H9 (cell line): ENCODE measurements at regions not wholly inside any gene's neighbourhood (a gene's known extent, or its start where the extent isn't known, plus 50 kb on each side); places are given as distances from the start of the nearest gene placed in this dataset.

ENCODE experiments used
- DNase-seq: peaks from one replicate; pipeline ENCODE4 v3.0.0-alpha.2; 2017
- H2AFZ ChIP-seq: one replicate; pipeline ENCODE4 v1.6.1; 2013; ENCODE audit warnings: mild to moderate bottlenecking, low read length, control low read depth, moderate library complexity
- H2AK5ac ChIP-seq: 2 replicates; pipeline ENCODE4 v1.6.1; 2013; ENCODE audit warnings: low read length, control low read depth, mixed read lengths; ENCODE audit not compliant: insufficient read length
- H2BK120ac ChIP-seq: one replicate; pipeline ENCODE4 v1.6.1; 2013; ENCODE audit warnings: low read depth, mild to moderate bottlenecking, low read length, control low read depth, inconsistent platforms; ENCODE audit not compliant: poor library complexity, severe bottlenecking
- H2BK12ac ChIP-seq: 2 replicates; pipeline ENCODE4 v1.6.1; 2013; ENCODE audit warnings: low read length, control low read depth, mixed read lengths, low read depth; ENCODE audit not compliant: insufficient read length
- H2BK15ac ChIP-seq: 2 replicates; pipeline ENCODE4 v1.6.1; 2013; ENCODE audit warnings: low read depth, low read length, control low read depth
- H2BK20ac ChIP-seq: one replicate; pipeline ENCODE4 v1.6.1; 2013; ENCODE audit warnings: low read depth, mild to moderate bottlenecking, low read length, control low read depth, inconsistent platforms; ENCODE audit not compliant: poor library complexity, severe bottlenecking
- H2BK5ac ChIP-seq: 2 replicates; pipeline ENCODE4 v1.6.1; 2013; ENCODE audit warnings: low read length, control low read depth, mixed read lengths; ENCODE audit not compliant: insufficient read length
- H3K14ac ChIP-seq: 2 replicates; pipeline ENCODE4 v1.6.1; 2013; ENCODE audit warnings: low read length, control low read depth; ENCODE audit not compliant: insufficient read depth
- H3K18ac ChIP-seq: 2 replicates; pipeline ENCODE4 v1.6.1; 2013; ENCODE audit warnings: low read depth, mild to moderate bottlenecking, mixed read lengths, low read length, control low read depth; ENCODE audit not compliant: insufficient read length
- H3K23ac ChIP-seq: 2 replicates; pipeline ENCODE4 v1.6.1; 2013; ENCODE audit warnings: low read length, control low read depth, mixed read lengths, low read depth; ENCODE audit not compliant: insufficient read length
- H3K23me2 ChIP-seq: 2 replicates; pipeline ENCODE4 v1.6.1; 2013; ENCODE audit warnings: low read depth, mild to moderate bottlenecking, mixed read lengths, low read length, control low read depth; ENCODE audit not compliant: insufficient read length, poor library complexity, severe bottlenecking
- H3K27ac ChIP-seq: 2 replicates; pipeline ENCODE4 v1.5.1; 2013; ENCODE audit warnings: low read length, control low read depth, mixed read lengths, low read depth; ENCODE audit not compliant: insufficient read length
- H3K27me3 ChIP-seq: 2 replicates; pipeline ENCODE4 v1.6.1; 2013; ENCODE audit warnings: low read length, control low read depth, inconsistent platforms; ENCODE audit not compliant: insufficient read depth
- H3K4ac ChIP-seq: 2 replicates; pipeline ENCODE4 v1.6.1; 2013; ENCODE audit warnings: low read depth, mild to moderate bottlenecking, control low read depth, inconsistent platforms, low read length, moderate library complexity
- H3K4me1 ChIP-seq: 2 replicates; pipeline ENCODE4 v1.6.1; 2013; ENCODE audit warnings: low read length, control low read depth, inconsistent platforms; ENCODE audit not compliant: insufficient read depth
- H3K4me2 ChIP-seq: 2 replicates; pipeline ENCODE4 v1.6.1; 2013; ENCODE audit warnings: low read length, control low read depth, mixed read lengths; ENCODE audit not compliant: insufficient read length, insufficient read depth
- H3K56ac ChIP-seq: 2 replicates; pipeline ENCODE4 v1.6.1; 2013; ENCODE audit warnings: low read depth, mild to moderate bottlenecking, mixed read lengths, low read length, control low read depth; ENCODE audit not compliant: insufficient read length
- H3K79me1 ChIP-seq: 2 replicates; pipeline ENCODE4 v1.6.1; 2013; ENCODE audit warnings: low read depth, mild to moderate bottlenecking, moderate library complexity, low read length, control low read depth, inconsistent platforms; ENCODE audit not compliant: insufficient read depth, poor library complexity, severe bottlenecking
- H3K79me2 ChIP-seq: 2 replicates; pipeline ENCODE4 v1.6.1; 2013; ENCODE audit warnings: low read length, control low read depth, inconsistent platforms; ENCODE audit not compliant: insufficient read depth
- H3K9ac ChIP-seq: 2 replicates; pipeline ENCODE4 v1.6.1; 2013; ENCODE audit warnings: low read length, control low read depth, mixed read lengths; ENCODE audit not compliant: insufficient read length; ENCODE audit errors: extremely low read depth
- H3K9me3 ChIP-seq: one replicate; pipeline ENCODE4 v1.6.1; 2013; ENCODE audit warnings: low read depth, low read length, inconsistent platforms; ENCODE audit not compliant: control insufficient read depth
- H3T11ph ChIP-seq: one replicate; pipeline ENCODE4 v1.6.1; 2013; ENCODE audit warnings: mild to moderate bottlenecking, low read length, control low read depth, inconsistent platforms
- H4K20me1 ChIP-seq: one replicate; pipeline ENCODE4 v1.6.1; 2013; ENCODE audit not compliant: control insufficient read depth, insufficient read length, insufficient read depth
- H4K5ac ChIP-seq: 2 replicates; pipeline ENCODE4 v1.6.1; 2013; ENCODE audit warnings: low read depth, mild to moderate bottlenecking, mixed read lengths, low read length, control low read depth; ENCODE audit not compliant: insufficient read length
- H4K8ac ChIP-seq: replicated peaks from 2 replicates; pipeline ENCODE4 v1.6.1; 2013; ENCODE audit warnings: low read length, control low read depth, mixed read lengths, low read depth; ENCODE audit not compliant: insufficient read length
- H4K91ac ChIP-seq: 2 replicates; pipeline ENCODE4 v1.6.1; 2013; ENCODE audit warnings: low read depth, mild to moderate bottlenecking, moderate library complexity, mixed read lengths, low read length, control low read depth; ENCODE audit not compliant: insufficient read length
- H3K27ac Mint-ChIP-seq, 3 experiments: 2 replicates in 2 of 3; 3 replicates in 1 of 3; pipeline ENCODE4 v1.8.0; 2020 to 2021; ENCODE audit warnings: mixed read lengths in 3 of 3, mild to moderate bottlenecking in 1 of 3, moderate library complexity in 1 of 3
- H3K27me3 Mint-ChIP-seq: 2 replicates; pipeline ENCODE4 v1.8.0; 2021; ENCODE audit warnings: low read depth, mild to moderate bottlenecking, moderate library complexity, mixed read lengths
- H3K36me3 Mint-ChIP-seq, 3 experiments: 2 replicates in 2 of 3; 3 replicates in 1 of 3; pipeline ENCODE4 v1.8.0; 2020 to 2021; ENCODE audit warnings: low read depth in 3 of 3, mixed read lengths in 3 of 3; ENCODE audit not compliant: insufficient read depth in 1 of 3
- H3K4me1 Mint-ChIP-seq, 2 experiments: 2 replicates each; pipeline ENCODE4 v1.8.0; 2020; ENCODE audit warnings: mixed read lengths in 2 of 2
- H3K4me3 Mint-ChIP-seq, 2 experiments: 2 replicates in 1 of 2; 3 replicates in 1 of 2; pipeline ENCODE4 v1.8.0; 2020 to 2021; ENCODE audit warnings: mild to moderate bottlenecking in 2 of 2, mixed read lengths in 2 of 2, moderate library complexity in 1 of 2
- H3K9me3 Mint-ChIP-seq, 2 experiments: 2 replicates in 1 of 2; 3 replicates in 1 of 2; pipeline ENCODE4 v1.8.0; 2020; ENCODE audit warnings: mild to moderate bottlenecking in 2 of 2, mixed read lengths in 2 of 2, moderate library complexity in 1 of 2
- CTCF ChIP-seq: fragments of 200-600 bp; sonication (generic); conservative IDR thresholded peaks from 3 replicates; pipeline ENCODE4 v1.8.0; 2021; ENCODE audit warnings: antibody characterized with exemption, mild to moderate bottlenecking
- WGBS: extraction: QIAGEN DNeasy Blood & Tissue Kit; methylation state at CpG from one replicate; pipeline ENCODE4 v1.1.7; 2013; ENCODE audit warnings: missing lambda C conversion rate, low lambda C conversion rate, mixed read lengths; ENCODE audit not compliant: insufficient read length; ENCODE audit errors: extremely low coverage; 5-methylcytosine and 5-hydroxymethylcytosine counted together

- no peak for DNase-seq
- Histone ChIP-seq H3K4me2 (no peak overlapping the region), H3K23me2 (no peaks in the 10 kb centered on the region), H3K23ac (no peak overlapping the region), H3K18ac (no peak overlapping the region), H3K27me3 (no peaks in the 10 kb centered on the region), H3K4me1 (no peaks in the 10 kb centered on the region), H3K9ac (no peak overlapping the region), H2BK12ac (no peak overlapping the region), H2BK5ac (no peak overlapping the region), H3K14ac (no peak overlapping the region), H2BK120ac (no peak overlapping the region), H3T11ph (no peak overlapping the region), H3K9me3 (no peaks in the 10 kb centered on the region), H3K56ac (no peak overlapping the region), H4K5ac (no peak overlapping the region), H4K91ac (no peak overlapping the region), H2AFZ (no peak overlapping the region), H3K79me2 (no peaks in the 10 kb centered on the region), H4K20me1 (no peaks in the 10 kb centered on the region), H2AK5ac (no peak overlapping the region), H3K4ac (no peak overlapping the region), H2BK20ac (no peak overlapping the region), H3K79me1 (no peaks in the 10 kb centered on the region), H4K8ac (no peak overlapping the region), H3K27ac (no peak overlapping the region), H2BK15ac (no peak overlapping the region)
- Mint-ChIP-seq H3K4me3 (no peak overlapping the region), H3K27me3 (no peaks in the 10 kb centered on the region), H3K36me3 (no peaks in the 10 kb centered on the region), H3K9me3 (no peaks in the 10 kb centered on the region), H3K4me1 (peaks cover 0 to 2% of the 10 kb centered on the region in 2 experiments; a peak in 1 of 4 replicates), H3K27ac (no peak overlapping the region)
- no CpG with 5 or more reads among the region's 4 CpGs for WGBS
- TF ChIP-seq CTCF: no peak
Observed at GRCh38 chr2:84057917-84058560, 401.0 kb downstream of the SUCLG1 start.
